Activated CD4-positive, CD25-positive, alpha-beta regulatory T cell (primary cell): ENCODE measurements at regions not wholly inside any gene's neighbourhood (a gene's known extent, or its start where the extent isn't known, plus 50 kb on each side); places are given as distances from the start of the nearest gene placed in this dataset.
"Not testable (repeated sequence)": the region's sequence is repeated elsewhere in the genome, so short reads cannot be mapped to it uniquely, and the experiment has no call there.

Source experiments
- DNase-seq, 4 experiments: peaks; one replicate each; lab custom pipeline; 2025; lab: John Stamatoyannopoulos, UW

DNA sequence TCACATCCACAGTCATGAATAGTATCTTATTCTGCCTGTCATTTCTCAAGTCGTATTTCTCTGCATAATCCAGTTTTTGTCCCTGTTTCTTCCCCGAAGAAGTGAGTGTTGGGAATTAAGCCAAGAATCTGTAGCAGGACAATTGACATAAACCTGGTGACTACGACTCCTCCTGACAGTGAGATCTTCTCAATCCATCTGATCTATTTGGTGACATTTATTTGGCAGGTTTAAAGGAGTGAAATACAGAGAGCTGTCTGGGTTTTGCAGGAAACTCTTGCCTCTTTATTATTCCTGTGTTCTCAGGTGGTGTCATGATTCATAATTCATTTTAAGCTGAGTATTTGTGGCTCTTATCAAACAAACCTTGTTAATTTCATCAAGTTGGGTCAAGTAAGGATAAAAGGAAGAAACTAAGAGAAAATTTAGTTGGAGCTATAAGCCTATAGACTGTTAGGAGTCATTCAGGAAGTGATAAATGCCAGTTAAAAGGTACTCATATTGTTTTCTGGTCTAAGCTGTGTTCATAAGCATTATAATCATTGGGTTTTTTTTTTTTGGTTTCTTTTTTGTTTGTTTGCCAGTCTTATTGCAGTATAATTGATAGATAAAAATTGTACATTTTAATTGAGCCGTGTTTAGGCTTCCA, 95.9 kb upstream of the PCSK1 start:
- DNase-seq: no peak

DNA sequence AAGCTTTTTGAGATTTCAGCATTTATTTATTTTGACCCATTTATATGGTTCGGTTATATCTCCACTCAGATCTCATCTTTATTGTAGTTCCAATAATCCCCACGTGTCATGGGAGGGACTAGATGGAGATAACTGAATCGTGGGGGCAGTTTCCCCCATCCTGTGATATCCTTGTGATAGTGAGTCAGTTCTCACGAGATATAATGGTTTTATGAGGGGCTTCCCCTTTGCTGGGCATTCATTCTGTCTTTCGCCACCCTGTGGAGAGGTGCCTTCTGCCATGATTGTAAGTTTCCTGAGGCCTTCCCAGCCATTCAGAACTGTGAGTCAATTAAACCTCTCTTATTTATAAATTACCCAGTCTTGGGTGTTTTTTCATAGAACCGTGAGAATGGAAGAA, 96.5 kb upstream of the PCSK1 start:
- DNase-seq: no peak

DNA sequence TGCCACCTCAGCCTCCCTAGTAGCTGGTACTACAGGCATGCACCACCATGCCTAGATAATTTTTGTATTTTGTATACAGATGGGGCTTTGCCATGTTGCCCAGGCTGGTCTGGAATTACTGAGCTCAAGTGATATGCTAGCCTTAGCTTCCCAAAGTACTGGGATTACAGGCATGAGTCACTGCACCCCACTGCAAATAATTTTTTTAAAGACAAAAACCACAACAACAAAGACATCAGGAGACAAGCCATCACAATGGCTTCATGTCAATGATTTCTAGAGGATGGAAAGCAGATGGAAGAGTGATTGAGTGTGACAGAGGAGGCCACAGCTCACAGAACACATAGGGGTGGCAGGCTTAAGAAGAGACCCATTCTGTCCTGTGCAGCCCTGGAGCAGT, 97.9 kb upstream of the PCSK1 start:
- DNase-seq: no peak

DNA sequence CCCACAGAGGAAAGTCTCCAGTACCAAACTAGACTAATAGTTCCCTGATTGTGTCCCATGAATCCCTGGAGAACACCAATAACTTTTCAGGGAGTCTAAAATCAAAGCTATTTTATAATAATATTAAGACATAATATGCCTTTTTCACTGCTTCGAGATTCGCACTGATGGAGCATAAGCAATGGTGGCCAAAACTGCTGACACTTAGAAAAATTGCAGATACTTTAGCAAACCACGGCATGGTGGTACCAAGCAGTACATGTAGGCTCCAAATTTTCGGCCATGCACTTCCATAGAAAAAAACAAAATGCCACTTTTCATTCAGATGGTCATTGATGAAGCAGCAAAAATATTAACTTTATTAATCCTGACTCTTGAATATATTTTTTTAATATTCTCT, 100.3 kb upstream of the PCSK1 start:
- DNase-seq: no peak

DNA sequence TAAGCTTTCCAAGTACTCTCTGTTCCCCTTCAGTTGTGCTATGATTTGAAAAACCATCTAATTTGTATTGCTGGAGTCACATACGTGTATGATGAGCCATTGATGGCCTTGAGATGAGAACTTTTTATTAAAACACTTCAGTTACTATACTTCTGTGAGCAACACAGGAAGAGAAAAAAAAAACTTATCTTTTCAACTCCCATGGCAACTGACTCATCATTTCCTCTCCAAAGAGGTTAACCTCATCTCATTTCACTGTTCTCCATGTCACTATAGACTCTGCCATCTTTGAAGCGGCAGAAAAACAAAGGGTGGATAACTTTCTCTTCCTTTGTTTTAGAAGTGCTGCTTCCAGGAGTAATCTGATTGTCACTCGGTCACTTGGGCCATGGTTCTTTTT, 104.3 kb upstream of the PCSK1 start:
- DNase-seq: no peak

DNA sequence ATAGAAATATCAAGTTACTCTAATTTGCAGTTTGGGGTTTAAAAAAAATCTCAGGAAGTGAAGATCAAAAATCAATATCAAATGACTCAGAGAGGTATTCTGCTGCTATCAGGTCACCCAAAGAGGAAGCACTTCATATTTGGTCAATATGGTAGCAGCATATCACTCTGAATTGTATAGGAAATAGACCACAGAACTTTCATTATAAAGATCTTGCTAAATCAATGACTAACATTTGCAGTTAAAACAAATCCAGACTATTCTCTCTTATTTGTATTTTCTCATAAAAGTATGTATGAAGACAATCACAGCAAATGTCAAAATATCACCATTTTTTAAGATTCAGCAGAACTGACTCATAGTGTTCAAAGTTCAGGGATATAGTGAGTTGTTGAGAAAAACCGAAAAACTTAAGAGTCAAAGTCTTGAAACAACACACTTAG, 105.8 kb upstream of the PCSK1 start:
- no peak for DNase-seq

DNA sequence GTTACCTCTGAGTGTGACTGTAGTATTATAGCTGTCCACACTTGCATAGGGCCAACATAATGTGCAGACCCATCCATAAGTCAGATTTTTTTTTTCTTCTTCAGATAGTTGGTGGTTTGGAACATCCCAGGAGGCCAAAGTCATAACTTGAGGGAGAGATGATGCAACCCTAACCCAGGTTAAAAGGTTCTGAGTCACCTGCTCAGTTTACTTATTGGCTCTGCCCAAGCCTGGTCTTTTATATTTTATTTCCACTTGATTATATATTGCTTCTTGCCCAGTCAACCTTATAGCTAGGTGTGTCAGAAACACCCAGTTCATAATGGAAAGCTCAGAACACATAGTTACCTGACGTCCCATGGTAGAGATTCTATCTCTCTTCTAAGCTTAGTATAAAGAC, 113.1 kb upstream of the PCSK1 start:
- DNase-seq: no peak

DNA sequence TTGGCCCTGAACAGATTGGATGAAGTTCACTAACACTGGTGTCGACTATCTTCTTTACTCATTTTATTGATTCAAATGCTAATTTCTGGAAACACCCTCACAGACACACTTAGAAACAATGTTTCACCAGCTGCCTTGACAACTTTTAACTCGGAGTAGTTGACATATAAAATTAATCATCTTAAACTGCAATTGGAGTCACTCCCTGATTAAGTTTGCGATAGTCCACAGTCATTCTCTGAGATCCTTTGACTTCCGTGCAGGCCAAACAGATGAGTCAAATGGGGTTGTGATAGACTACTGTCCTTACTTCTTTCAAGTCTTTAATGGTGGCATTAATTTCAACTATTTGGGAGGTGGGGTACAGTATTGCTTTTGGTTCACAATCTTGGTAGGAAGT, 114.4 kb upstream of the PCSK1 start:
- no peak for DNase-seq

DNA sequence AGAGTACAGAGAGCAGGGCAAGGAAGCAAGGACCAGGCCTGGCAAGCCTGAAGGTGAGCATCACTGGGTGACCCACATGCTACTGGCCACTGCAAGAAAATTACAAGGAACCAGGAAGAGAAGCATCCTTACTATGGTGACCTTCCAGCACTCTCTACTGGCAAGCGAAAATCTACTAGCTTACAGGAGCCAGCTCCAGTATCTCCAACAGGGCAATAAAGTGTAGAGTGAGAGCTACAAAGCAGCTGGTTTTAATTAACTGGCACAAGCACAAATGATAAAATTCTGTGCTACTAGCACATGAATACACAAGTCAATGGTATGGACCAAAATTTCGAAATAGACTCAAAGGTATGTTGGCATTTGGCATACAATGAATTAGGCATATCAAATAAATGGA, 113.3 kb upstream of the CAST start:
- DNase-seq: no peak

DNA sequence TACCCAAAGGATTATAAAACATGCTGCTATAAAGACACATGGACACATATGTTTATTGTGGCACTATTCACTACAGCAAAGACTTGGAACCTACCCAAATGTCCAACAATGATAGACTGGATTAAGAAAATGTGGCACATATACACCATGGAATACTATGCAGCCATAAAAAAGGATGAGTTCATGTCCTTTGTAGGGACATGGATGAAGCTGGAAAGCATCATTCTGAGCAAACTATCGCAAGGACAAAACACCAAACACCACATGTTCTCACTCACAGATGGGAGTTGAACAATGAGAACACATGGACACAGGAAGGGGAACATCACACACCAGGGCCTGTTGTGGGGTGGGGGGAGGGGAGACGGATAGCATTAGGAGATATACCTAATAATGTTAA, 101.3 kb upstream of the CAST start:
- DNase-seq: not testable (repeated sequence)

DNA sequence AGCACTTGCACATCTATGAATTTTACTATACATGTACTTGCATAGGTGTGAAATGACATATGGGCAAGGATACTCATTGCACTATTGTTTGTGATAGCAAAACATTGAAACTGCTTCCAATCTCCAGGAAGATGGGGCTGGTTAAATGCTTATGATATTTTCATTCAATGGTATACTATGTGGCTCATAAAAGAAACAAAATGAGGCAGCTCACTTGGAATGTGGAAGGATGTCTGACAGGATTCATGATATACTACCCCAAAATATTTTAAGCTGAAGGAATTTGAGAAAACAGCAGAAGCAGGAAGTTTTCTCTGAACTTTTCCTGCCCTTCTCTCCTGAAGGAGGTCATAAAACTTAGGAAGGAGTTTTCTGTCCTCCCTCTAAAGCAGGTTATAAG, 99.6 kb upstream of the CAST start:
- no peak for DNase-seq

DNA sequence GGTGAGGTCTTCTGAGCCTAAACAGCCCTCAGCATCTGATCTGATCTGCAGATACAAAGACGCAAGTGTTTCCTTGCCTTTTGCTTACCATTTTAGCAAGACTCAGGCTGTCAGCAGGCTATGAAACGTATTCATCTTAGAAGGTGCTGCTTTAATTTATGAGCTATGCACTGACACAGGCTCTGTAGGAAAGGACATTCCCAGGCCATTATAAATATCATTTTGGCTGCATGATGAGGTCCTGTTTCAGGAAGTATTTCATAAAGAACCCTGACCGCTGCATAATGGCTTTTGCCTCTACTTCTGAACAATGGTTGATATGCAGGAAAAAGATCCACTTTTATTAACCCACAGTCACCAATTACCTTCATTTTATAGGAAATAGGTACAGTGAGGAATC, 98.4 kb upstream of the CAST start:
- DNase-seq: no peak

DNA sequence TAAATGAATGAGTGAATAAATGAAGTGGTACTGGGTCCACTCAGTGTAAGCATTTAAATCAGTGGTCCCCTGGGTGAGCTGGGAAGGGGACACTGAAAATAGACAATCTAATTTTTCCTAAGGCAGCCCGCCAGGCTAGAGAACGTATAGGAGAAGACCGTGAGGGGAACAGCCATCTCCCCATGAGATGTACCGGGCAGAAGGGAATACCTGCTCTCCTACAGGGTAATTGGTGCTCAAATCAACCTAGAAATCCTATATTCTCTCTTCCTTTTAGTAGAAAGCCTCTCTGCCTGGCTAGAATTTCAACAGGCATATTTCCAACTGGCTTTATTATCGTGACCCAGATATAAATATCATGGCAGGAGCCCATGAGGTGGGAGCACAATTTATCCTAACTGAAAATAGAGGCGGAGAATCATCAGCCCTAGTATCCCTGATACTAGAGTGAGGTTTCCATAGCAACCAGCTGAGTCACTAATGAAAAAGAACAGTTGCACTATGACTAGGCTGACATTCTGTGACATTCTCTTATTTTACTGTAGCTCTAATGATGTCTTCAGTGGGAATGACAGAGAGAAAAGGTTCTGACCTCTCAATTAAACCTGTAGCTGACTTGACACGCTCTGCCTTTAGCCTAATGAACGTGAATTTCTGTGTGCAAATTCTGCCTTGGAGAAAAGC, 96.5 kb upstream of the CAST start:
- no peak for DNase-seq

DNA sequence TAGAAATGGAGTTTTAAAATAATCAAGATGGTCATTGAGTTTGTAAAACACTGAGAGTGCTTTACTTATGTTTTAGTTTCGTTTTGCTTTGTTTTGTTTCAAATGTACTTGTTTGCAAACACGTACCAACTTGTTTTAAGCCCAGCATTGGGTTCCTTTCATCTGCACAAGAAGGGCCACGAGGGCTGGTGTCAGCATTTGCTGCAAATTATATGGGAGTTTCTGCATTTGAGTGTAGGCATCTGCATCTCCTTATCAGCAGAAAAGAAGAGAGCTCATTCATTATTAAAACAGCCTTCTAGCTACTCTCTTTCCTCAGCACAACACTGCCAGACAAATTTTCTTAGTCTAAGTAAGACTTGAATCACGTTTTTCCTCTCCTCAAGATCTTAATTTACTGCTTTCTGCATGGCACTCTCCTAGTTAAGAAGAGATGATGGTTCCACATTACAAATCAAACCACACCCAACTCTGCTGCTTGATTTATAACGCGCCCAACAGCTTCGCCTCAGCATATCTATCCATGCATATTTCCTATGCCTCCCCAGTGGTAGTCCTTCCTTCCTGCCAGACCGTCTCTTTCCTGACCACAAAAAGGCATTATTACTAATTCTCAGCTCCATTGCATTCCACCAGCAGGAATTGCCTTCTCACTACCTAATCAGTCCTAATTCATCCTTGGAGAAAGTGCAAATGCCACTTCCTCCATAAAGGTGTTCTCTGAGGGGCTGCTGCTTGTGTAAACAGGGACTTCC, 95.2 kb upstream of the CAST start:
- DNase-seq: no peak

DNA sequence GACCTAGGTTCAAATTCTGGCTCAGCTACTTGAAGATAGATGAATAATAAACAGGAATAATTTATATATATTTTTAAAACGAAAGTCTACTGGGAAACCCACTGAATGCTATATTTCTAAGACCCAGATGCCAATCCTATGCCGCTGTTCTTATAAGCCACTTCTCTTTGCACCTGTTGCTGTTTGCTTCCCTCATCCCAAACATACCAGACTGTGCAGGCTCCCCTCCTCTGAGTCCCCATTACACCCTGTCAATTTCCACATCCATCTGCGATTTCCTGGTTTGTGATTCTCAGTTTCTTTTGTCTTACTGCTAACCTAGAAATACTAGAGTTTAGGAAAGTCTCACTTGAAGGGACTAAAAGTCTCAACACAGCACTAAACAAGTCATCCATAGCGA, 92.8 kb upstream of the CAST start:
- DNase-seq: no peak

DNA sequence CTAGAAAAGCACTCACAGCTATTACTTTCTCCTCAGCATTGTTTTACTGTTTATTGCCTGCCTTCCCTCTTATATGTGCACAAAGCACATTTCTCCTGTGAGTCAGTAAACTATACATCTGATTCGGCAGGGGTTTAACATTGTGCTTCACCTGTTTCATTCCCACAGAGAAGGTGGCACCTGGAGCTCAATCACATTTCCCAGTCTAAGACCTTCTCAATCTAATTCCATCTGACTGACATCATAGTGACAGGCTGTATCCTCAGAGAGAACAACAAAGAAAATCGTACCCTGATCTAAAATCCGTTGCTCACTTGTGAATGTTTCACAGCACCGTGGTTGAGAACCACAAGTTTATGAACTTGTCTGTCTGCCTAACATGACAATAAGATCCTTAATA, 92.4 kb upstream of the CAST start:
- DNase-seq: no peak

DNA sequence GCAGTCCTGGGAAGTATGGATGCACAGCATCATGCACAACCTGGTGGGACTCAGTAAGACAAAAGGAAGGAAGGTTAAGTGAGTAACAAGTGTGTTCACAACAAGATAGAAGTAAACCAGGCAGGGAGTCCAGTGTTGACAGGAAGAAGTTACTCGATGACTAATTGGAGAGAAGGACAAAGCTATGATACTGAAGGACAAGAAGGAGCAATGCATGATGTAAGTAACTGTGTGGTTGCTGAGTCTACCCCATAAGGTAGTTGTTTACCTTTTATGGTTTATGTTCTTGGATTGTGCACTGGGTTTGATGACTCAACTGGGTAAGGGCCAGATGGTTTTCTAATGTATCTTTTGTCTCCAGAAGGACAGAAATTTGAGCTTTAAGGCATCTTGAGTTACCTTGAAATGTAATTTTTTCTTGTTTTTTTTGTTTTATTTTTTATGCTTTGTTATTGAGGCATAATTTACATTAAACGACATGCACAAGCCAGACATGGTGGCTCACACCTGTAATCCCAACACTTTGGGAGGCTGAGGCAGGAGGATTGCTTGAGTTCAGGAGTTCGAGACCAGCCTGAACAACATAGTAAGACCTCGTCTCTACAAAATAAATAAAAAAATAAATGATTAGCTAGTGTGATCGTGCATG, 89.2 kb upstream of the CAST start:
- no peak for DNase-seq

DNA sequence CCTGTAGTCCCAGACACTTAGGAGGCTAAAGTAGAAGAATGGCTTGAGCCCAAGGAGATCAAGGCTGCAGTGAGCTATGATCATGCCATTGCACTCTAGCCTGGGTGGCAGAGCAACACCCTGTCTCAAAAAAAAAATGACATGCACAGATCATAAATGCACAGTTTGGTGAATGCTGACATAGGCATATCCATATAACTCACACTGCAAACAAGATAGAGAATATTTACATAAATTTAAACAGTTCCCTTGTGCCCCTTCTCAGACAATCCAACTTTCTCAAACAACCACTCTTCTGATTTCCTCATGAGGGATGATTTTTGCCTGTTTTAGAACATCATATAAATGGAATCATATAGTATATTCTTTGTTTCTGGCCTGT, 88.7 kb upstream of the CAST start:
- DNase-seq: no peak

DNA sequence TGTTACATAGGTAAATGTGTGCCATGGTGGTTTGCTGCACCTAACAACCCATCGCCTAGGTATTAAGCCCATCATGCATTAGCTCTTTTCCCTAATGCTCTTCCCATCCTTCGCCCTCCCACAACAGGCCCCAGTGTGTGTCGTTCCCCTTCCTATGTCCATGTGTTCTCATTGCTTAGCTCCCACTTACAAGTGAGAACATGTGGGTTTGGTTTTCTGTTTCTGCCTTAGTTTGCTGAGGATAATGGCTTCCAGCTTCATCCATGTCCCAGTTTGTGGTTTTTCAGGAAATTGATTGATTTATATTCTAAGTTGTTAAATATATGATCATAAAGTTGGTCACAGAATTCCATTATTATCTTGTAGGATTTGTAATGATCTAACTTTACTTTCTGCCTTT, 85.3 kb upstream of the CAST start:
- no peak for DNase-seq

DNA sequence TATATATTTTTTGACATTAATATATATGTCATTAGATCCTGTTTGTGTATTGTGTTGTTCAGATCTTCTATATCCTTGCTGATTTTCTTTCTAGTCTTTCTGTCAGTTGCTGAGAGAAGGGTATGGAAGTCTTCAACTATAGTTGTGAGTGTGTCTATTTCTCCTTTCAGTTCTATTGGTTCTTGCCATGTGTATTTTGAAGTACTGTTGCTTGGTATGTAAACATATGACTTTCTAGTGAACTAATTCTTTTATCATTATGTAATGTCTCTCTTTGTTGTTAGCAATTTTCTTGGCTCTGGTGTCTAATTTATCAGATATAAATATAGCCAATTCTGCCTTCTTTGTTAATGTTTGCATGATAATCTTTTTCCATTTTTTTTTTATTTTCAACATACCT, 84.3 kb upstream of the CAST start:
- no peak for DNase-seq

DNA sequence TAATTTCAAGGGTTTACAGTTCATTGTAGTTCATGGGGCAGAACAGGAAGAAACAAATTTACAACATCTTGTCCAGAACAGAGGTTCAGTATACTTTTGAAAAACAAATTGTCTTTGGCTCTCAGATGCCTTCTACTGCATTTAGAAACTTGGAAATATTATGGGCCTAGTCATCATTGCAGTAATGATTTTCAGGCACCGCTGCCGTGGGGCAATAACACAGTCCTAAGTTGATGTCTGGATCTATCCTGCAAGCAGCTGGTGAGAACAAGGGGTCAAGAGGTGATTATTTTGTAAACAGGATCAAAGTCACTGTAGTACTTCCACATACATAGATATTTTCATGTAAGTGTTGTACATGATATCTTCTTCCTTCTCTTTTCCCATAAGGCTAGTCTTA, 82.5 kb upstream of the CAST start:
- no peak for DNase-seq

DNA sequence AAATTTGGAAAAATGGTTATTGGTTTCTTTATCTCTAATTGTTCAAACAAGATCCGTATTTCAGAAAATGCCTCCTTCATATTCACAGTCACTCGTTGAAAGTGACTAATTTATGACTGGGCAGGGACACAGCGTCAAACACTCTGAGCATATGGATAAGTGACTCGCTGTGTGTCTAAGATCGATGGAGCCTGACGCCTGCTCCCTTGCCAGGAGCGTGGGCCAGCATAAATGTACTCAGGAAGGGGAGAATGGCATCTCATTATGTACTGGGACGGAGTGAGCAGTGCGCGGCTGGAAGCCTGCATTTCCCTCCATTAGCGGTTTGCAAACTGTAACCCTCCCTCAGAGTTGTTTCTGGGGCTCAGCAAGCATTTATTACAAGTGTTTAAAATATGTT, 79.8 kb upstream of the CAST start:
- DNase-seq: no peak

DNA sequence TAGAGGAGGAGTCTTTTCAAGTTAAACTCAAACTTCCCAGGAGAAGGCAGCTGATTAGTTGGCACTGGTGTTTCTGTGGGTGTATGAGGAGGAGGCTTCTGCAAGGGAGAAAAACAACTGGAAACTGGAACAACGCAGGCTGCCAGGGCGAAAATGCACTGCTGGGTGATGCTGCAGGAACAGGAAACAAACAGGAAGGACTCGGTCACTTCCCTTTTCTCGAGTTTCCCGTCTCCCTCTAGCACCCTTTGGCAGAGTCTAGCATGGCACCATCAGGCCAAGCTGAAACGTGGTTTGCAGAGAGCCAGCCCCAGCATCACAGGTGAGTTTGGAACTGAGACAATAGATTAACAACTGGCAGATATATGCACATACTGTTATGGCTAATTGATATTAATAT, 77.5 kb upstream of the CAST start:
- DNase-seq: no peak
